ENCODE measurements at regions not wholly inside any gene's neighbourhood (a gene's known extent, or its start where the extent isn't known, plus 50 kb on each side); places are given as distances from the start of the nearest gene placed in this dataset.

- no peak for TF ChIP-seq EZH2phosphoT487 (IDR thresholded peaks at IDR 0.05; ENCODE audit: insufficient read depth, low read depth)
- TF ChIP-seq EZH2 (IDR thresholded peaks at IDR 0.05; ENCODE audit: insufficient read depth, poor library complexity, severe bottlenecking), result no peak
Measured at GRCh38 chr2:13515254-13515653, 798.5 kb downstream of the TRIB2 start.

Measured in GM23248 (cell line).